ENCODE measurements at regions not wholly inside any gene's neighbourhood (a gene's known extent, or its start where the extent isn't known, plus 50 kb on each side); places are given as distances from the start of the nearest gene placed in this dataset.
A peak's percentile ranks its signal among the peaks of the same experiment; 100 is the strongest.
"Not testable (repeated sequence)": the region's sequence is repeated elsewhere in the genome, so short reads cannot be mapped to it uniquely, and the experiment has no call there.

- DNase-seq (ENCODE audit: low spot score), result no peak
Measured at GRCh38 chr7:94314413-94315410, 80.0 kb upstream of the COL1A2 start.

DNA sequence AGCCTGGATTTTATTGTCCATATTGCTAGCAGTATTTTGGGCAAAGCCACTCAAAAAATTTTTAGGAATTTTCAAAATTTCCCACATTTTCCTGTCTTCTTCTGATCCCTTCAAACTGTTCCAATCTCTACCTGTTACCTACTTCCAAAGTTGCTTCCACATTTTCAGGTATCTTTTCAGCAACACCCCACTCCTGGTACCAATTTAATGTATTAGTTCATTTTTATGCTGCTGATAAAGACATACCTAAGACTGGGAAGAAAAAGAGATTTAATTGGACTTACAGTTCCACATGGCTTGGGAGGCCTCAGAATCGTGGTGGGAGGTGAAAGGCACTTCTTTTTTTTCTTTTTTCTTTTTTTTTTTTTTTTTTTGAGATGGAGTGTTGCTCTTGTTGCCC, 73.6 kb upstream of the COL1A2 start:
- not testable (repeated sequence) for DNase-seq (ENCODE audit: low spot score)

DNA sequence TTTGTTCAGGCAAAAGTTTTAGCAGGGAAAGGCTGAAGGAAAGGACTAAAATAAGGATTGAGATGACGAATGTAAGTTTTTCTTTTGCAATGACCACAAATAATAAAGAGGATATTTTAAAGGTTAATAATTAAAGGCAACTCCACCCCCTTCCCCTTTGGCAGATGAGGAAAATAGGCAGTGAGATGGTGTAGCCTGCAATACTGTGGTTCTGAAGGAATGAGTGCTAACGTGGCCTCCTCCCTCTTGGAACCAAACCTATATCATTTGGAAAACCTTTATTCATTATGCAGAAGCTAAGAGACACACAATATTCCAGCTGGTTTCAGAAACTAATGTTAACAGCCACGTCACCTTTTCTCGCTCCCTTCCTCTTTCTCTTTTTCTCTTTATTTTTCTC, 70.9 kb upstream of the COL1A2 start:
- DNase-seq (ENCODE audit: low spot score), result peak; percentile 40

DNA sequence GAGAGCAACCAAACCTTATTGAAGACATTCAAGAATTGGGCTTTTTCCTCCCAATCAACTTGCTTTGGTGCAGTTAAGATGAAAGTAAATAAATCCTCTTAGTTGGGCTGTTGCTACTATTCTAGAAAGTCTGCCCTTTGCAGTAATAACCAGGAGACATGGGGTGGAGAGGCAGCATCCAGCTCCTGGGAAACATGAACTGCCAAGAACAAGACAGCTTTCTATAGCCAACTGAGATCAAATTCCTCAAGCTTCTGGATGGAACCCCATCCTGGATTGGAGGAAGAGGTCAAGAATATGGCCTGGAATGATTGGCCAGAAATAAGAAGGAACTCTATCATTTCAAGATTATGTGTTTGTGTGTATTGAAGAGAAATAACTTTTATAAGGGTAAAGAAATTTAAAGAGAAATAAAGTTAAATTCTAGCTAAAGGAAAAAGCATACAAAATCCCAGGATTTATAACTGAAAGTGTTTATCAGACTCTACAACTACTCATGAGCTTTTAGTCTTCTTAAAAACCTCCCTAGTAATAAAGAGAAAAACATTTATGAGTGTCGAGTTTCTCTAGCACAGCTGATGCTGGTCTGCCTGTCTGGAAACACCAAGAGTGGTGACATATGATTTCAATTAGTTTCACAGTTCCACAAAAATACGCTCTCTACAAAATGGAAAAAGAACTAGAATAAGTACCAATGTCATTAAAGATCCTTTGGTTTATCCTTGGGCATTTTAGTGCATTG, 70.1 kb upstream of the COL1A2 start:
- DNase-seq (ENCODE audit: low spot score), result peak; percentile 54

DNA sequence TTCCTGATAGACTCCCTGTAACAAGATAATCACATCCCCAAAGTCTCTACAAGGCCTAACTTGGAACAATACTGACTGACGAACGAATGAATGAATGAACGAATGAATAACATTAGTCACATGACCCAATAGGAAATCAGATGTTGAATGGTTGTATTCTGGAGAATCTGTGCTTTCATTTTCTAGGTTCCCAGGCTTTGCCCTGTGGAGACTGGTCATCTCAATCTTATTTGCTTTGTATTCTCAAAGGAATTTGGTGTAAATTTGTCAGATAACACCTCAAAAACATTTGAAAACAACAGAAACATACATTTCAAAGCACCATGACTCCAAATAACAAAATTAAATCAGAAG, 69.6 kb upstream of the COL1A2 start:
- peak; percentile 18 for DNase-seq (ENCODE audit: low spot score)

- no peak for DNase-seq (ENCODE audit: low spot score)
Measured at GRCh38 chr7:94330269-94331020, 64.2 kb upstream of the COL1A2 start.

GRCh38 chr7:94332571-94332970, 62.1 kb upstream of the COL1A2 start:
- no peak for DNase-seq (ENCODE audit: low spot score)

DNA sequence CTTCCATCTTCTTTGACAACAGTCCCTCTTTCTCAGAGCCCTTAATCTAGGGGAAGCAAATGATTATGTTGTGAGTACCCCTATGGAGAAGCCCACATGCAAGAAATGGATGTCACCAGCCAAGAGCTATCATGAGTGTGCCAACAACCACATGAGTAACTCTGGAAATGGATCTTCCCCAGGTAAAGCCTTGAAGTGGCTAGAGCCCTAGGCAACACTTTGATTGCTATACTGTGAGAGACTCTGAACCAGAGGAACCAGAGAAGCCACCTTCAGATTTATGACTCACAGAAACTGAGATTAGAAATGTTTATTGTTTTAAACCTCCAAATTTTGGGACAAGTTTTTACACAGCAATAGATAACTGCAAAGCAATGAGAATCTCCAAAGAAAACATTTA, 60.9 kb upstream of the COL1A2 start:
- no peak for DNase-seq (ENCODE audit: low spot score)

GRCh38 chr7:94335586-94335985, 59.1 kb upstream of the COL1A2 start:
- DNase-seq (ENCODE audit: low spot score), result peak; percentile 29

DNA sequence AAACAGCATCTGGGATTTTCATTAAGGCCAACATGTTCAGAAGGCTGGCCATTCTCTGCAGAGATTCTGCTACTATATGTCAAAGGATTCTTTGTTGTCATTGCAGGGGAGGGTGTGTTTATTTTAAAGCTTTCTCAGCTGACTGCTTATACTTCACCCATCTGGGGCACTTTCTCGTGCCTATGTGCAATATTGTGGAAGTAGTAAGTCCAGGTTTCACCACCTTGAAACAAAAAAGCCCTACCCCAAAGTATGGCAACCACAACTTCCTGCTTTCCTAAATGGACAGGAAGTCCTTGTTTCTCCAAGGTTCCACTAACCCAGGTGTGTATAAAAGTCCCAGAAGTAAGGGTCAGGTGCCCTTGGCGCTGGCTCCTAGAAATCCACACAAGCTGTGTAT, 58.7 kb upstream of the COL1A2 start:
- DNase-seq (ENCODE audit: low spot score), result no peak

DNA sequence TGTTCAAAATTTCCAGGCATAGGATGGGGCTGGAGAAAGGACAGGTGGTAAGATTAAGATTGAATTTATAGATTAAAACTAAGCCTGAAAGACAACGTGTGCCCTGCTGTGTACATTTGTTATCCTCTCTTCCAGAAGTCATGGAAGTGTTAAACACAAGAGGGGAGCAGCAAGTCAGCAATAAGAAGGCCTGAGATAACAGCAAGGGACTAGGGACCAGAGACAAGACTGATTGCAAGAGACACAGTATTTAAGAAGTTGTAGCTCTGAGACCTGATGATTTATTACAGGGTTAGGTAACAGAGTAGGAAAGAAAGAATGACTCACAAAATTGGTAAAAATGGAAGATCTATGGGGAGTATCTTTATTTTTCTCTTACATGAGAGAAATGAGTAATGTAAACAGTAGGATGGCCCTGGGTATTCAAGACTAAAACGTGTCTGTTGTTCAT, 55.7 kb upstream of the COL1A2 start:
- peak; percentile 27 for DNase-seq (ENCODE audit: low spot score)

DNA sequence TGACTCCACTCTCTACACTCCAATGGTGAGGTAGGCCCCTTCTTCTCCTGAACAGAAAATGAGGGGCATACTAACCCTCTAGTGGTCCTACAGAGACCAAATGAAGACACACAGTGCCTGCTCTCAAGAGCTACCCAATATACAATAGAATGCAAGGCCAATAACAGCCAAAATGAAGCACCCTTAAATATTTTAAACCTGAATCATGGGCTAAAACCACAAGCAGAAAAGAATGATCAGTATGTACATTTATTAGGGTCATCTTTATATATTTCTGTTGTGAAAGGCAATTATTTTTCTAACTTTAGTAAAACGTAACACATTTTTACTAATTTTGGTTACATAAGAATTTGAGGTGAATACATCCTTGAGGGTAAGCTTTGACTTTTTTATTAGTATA, 49.9 kb upstream of the COL1A2 start:
- DNase-seq (ENCODE audit: low spot score), result peak; percentile 47

All from AG08395 (cell line).